Lung microvascular endothelial cell (primary cell): ENCODE measurements at regions not wholly inside any gene's neighbourhood (a gene's known extent, or its start where the extent isn't known, plus 50 kb on each side); places are given as distances from the start of the nearest gene placed in this dataset.
A peak's percentile ranks its signal among the peaks of the same experiment; 100 is the strongest.

ENCODE experiments used
- DNase-seq, 2 donors: peaks; one replicate each; pipeline versions ENCODE4 v3.0.0 to v3.0.0-alpha.2; 2010; ENCODE audit warnings: low read depth in 2 of 2

DNA sequence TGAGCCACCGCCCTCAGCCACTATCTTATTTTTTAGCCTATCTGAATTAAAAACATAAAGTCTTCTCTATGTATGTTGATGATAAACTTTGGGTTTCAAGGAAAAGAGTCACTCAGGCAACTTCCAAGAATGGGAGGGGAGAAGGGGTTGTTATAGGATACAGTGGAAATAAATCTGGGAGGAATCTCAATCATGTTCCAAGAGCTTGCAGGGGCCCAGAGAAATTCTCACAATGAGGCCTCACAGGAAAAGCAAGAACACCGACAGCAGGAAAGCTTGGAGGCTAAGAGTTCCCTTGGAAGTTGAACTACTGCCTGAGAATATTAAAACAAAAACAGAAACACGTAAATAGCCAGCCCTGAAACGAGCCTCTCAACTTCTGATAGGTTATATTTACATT lies 384.6 kb upstream of the IGFBP7 start:
- DNase-seq, result no peak

DNA sequence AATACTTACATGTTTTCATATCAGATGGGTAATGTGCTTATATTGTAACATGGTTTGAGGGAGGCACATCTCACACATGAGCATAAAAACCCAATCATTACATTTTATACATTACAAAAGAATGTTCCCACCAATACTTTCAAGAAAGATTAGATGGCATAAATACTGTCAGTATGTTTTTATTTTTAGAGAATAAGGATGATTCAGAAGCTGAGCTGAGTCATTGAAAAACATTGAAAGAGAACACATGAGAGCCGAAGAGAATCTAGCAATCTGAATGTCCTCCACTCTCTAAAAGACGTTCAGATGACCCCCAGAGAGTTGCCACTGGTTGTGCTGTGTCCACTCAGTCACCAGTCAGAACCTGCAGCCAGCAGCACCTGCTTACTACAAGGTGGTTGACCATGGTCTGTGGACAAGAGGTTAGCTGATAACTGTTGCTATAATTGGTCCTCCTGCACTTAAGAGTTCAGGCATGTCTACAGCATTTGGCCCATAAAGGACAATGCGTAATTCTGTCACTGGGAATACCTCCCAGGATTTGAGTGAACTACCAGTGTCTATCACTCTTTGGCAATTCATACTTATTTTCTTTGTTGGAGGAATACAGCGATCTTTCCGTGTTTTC lies 382.2 kb upstream of the IGFBP7 start:
- no peak for DNase-seq

DNA sequence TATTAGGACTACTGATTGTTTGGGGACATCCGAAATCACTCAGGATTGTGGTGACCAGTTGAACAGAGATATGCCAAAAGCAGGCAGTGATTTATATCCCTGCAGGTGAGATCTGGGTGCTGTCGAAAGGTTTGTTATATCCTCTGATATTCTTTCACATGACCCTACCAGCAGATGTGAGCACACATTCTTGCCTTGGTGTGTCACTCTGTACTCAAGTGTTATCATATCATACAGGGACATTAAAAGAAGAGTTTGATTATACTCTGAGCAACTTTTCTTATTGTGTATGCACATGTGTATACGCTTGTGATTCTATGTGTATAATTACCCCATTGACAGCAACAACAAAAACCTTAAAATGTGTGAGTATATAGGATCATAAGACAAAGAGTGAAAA lies 381.2 kb upstream of the IGFBP7 start:
- DNase-seq, result no peak

DNA sequence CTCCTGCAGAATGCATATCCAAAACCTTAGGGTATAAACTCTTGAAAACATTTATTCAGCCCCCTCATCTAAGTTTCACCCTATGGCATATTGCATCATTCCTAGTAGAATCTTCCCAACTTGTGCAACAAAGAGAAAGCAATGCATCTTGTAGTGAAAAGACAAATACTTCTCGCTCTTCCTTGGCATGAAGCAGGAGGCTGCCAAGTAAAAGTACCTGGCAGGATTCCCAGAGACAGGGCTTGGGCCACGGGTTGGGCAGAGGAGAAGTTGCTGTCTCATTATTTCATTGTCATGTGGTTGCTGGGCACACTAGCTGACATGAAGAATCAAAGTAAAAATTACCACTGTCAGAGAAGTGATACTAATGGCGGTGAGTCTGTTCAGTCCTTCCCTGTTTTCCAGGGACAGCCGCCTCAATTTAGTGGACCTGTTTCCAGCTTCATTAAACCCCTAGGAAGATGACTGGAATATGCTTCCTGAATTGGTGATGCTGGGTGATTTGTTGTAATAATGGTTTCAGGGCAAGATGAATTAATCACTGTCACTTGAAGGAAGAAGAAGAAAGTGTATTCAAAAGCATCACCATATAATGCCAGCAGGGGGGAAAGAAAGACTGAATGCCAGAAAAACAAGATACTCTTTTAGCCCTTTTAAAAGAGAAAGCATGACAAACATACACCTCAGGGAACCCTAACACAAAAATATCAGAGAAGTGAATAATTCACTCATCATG lies 380.5 kb upstream of the IGFBP7 start:
- DNase-seq, result no peak

DNA sequence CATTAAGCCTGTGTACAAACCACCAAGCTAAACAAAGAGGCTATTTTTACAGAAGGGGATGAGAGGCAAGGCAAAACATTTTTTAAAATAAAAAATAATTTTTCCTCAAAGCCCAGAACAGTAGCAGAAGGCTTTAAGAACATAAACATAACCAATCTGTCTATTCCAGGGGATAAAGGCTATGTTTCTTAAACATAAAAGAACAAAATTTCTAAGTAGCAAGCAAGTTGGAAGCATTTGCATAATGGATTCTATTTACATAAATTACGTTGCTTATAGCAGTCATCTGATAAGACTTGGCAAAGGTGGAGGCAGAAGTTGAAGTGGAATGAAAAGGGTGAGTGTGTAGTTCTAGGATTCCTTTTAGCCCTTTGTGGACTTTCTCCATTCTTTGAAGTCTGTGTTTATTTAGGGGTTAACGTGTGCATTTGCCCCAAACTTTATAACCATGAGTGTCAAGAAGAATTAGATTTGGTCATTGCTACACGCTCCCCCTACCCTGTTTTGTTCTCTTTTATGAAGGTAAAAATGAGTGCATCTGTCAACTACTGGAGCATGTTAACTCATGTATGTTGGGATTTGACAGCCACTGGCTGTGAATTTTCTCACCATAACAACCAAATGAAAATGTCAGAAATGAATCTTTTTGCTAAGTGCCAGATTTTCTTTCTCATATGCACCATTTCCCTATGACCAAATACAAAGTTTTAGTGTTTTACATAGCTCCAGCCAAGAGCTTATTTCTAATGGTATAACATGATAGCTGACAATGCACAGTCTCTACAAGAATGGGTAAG lies 378.4 kb upstream of the IGFBP7 start:
- no peak for DNase-seq

DNA sequence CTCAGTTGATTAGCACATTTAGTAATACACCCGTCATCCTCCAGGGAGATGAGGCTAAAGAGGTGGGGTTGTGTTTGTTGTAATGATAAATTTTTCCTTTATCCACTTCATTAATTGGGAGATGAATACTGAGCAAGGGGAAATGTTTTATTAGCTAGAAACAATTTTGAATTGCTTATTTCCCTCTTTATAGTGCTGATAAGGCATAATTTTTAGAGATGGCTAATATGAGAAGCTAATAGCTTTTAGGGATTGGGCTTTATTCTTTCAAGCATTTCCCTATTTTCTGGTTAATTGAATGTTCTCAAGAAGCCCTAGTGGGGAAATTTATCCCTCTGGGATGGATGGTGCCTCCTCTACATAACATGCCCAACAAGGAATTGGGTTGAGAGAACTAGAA lies 365.2 kb upstream of the IGFBP7 start:
- no peak for DNase-seq

DNA sequence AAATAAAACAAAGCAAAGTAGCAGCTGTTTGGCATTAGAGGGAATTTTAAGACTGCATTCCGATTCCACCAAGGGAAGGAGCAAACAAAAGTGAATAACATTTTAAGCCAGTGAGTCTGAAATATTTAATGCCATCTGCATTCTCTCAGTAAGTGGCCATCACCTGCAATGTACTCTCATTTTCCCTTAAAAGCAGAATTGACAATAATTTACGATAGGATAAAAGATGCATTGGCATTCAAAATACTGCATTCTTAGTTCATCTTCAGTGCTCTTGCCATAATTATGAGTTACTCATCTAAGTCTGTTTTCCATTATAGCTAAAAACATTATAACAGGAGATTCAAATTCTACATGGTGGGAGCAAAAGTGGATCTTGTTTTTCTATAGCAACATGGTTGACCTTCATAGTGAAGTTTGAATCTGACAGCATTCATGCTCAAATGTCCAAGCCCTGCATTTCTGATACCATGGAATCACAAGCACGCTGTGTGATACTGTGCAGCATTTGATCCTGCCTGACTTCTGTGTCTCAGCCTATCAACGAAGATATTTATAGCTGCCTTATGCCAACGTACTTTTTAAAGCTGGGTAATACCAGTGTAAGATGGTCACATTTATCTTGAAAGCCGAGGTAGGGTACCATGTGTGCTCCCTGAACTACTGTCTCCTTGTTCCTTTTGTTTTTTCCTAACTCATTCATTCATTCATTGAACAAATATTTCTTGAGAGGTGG lies 355.3 kb upstream of the IGFBP7 start:
- DNase-seq, result no peak

DNA sequence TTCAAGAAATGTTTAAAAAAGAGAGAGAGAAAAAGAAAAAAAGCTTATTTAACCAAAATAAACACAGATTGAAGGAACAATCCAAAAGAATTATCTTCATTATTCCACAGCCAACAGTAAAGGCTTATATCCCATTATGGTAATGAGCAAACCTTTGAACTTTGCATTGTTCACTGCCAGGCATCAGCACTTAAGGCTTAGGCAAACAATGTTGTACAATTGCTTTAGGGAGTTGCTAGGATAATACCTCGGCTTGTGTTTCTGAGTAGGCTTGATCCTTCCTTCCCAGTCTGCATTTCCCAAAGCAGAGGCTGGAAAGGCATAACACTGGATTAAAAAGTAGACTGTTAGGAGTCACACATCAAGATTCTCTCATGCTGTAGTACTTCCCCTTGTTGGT lies 352.7 kb upstream of the IGFBP7 start:
- DNase-seq, result no peak

DNA sequence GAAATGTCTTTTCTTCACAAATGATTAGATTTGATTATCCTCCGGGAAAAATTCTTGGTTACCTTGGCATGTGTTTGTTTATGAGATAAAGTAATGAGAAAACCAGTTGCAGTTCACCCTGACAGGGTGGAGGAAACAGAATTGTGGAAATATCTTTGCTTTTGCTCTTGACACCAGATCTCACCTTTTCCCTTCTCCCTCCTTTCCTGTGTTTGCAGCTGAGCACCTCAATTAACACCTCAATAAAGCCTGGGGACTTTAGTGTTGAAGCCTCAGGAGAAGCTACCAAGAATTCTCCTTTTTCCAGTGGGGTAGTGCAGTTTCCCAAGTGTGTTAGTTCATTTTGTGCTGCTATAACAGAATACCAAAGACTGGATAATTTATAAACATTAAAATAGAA lies 350.8 kb upstream of the IGFBP7 start:
- DNase-seq, result no peak

DNA sequence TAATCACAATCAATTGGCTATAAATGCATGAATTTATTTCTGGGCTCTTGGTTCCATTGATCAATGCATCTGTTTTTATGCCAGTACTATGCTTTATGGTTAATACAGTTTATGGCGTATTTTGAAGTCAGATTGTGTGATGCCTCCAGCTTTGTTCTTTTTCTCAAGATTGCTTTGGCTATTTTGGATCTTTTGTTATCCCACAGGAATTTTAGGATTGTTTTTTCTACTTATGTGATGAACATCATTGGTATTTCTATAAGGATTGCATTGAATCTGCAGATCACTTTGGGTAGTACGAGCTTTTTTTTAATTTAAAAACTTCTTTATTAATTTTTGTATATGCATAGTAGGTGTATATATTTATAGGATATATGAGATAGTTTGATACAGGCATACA lies 338.7 kb upstream of the IGFBP7 start:
- no peak for DNase-seq

DNA sequence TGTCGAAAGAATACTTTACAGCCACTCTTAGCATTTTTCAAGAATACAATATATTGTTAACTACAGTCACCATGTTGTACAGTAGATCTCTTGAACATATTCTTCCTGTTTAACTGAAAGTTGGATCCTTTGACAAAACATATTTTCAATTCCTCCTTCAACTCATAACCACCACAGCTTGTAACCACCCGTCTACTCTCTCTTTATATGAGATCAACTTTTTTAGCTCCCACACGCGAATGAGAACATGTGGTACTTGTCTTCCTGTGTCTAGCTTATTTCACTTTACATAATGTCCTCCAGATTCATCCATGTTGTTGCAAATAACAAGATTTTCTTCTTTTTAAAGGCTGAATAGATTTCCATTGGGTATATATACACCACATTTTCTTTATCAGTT lies 338.3 kb upstream of the IGFBP7 start:
- DNase-seq, result no peak

DNA sequence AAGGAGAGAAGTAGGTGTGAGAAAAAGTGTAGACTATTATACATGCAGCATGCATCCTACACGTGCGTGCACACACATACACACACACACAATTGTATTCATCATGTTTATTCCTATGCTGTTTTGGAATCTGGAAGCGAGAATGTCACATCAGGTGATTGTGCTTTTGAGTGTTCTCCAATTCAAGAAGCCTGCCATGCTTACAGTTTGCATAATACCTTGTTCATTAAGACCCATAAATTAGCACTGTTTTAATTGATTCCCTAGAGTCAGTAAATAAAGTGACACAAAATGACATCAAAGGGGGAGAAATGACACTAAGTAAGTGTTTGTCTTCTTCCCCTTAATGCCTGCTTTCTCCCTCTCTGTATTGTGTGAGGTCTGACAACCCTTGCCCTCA lies 336.1 kb upstream of the IGFBP7 start:
- no peak for DNase-seq

DNA sequence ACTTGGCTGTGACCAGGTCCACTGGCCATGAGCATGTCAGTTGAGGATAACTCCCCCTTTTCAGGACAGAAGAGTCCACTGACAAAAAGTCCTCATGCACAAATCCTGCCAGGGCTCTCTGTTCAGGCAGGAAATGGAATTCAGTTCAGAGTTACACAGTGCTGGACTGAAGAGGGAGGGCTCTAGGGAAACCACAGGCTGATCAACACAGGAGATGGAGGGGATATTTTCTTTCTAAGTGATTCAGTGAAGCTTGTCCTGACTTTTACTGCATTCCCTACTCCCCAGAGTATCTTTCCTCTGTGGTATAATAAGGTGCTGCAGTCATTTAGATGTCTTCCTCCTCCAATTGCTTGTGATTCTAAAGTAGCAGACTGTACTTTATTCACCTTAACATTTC lies 335.5 kb upstream of the IGFBP7 start:
- DNase-seq, result no peak

DNA sequence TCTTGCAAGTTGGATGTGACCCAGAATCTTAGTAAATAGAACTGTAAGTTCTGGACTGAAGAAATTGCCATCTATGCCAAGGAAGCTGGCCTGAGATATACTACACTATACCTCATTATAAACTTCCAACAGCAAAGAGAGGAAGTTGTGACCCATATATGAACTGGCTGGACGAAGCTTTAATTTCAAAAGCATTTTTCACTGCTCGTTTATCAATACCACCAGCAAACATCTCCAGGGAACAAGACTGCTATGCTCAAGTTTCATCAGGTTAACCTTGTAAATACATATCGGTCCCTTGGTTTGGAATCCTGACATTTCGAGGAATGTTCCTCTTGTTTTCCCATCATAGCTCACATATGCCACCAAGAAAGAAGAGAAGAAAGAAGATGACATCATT lies 334.5 kb upstream of the IGFBP7 start:
- no peak for DNase-seq

DNA sequence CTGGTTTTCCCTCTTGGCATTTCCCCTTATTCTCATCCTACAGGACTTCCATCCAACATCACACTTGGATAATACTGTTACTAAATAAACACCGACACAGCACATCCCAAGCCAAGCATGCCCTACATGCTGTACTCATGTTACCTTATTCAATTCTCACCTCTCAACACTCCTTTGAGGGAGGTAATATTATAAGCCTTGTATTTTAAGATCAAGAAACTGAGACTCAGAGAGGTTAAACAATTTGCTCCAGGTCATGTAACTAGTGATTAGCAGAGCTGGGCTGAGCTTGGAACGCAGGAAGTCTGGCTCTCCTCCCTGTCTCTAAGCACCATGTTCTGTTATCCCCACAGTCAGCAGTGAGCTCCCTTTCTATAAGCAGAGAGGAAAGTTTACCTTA lies 333.6 kb upstream of the IGFBP7 start:
- DNase-seq, result no peak

DNA sequence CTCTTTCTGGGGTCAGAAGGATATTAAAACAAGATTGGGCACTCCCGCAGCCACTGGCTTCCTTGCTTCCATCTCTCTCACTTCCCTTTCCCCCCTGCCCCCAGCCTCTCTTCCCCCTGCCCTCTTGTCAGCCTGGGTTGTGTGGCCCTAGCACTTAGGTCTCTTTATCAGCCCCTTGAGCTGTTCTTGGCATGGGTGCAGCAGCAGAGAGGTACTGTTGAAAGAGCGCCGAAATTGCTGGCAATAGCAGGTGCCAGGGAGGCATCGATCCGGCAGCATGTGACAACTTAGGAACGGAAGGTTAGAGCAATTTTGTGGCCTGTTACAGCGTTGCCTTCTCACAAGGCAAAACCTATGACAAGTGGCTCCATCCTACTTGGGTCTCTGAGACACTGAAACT lies 333.1 kb upstream of the IGFBP7 start:
- no peak for DNase-seq

DNA sequence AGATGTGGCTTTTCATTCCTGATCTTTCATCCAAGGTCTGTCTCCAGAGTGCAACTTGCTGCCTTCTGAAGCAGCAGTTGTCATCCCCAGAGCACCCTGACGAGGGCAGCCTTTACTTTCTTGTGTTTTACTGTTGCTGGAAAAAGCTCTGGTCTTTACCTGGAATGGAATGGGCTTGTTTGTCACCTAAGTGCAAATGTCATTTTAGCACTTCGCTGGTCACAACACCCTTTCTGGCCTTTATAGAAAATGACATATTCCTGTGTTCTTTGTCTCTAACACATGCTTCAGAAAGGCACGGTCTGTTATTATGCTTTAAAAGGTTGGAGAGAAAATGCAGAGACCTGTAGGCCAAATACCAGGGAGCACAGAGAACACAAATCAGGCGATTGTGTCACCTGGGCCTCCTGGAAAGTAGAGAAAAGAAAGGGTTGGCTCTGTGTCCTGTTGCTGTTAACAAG lies 332.7 kb upstream of the IGFBP7 start:
- DNase-seq, result peak; percentile 33 to 54

DNA sequence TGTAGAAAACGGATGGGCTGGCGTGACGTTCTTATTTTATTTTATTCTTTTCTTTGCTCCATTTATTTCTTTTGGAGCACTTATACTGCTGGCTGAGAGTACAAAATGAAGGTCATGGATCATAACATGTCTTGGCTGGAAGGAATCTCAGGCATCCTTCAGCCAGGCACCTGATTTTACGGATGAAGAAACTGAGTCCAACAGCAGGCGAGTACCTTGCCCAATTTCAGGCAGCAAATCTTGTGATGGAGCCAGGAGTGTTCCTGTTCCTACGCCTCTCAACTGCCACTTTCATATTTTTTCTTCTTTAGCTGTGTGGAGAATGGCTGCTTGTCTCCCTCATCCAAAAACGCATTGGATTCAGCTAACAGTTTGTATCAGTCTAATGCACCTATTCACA lies 332.1 kb upstream of the IGFBP7 start:
- no peak for DNase-seq

DNA sequence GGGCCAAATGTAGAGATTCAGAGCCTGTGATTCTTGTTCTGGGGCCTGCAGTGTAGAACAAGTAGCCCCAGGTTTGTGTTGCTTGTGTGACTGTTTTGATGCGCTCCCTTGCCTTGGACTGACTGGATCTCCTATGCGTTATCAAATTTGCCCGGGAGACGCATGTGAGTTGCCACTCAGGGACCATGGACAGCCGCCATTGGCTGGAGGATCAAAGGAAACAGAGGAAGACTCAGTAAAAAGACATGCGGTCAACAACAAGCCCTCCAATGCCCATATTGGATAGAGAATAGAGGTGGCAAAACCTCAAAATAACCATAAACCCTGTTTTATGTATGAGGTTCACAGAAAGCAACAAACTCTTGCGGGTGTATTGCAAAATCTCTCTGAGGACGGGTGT lies 327.5 kb upstream of the IGFBP7 start:
- no peak for DNase-seq

DNA sequence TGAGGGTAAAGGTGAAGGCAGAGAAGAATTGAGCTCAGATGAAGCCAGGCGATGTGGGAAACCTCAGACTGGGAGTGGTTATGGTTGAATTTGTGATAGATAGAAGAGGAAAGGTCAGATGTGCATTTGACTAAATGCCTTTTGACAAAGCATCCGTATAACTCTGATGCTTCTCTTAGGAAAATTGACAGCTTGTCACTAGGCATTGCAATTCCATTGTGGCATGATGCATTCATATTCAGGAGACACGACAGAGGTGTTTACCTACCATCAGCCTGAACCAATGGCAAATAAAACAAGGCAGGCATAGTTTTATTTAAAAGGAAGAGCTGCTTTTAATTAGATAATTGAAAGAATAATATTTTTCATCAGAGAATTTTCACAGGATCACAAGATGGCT lies 325.1 kb upstream of the IGFBP7 start:
- no peak for DNase-seq

DNA sequence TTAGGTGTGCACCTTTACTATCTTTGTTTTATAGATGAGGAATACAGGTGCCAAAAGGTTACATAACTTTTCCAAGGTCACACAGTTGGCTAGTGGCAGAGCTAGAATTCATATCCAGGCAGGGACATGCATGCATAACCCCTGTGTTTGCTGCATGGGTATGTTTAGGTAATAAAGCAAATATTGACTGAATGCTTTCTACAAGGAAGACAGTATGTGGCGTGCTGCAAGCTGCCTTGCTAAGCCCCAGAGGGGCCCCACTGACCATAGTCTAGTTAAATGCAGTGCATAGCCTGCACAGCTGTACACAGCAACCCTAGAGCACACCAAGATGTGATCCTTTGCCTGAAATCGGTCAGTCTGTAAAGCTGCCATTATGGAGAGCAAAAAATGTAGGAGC lies 320.5 kb upstream of the IGFBP7 start:
- DNase-seq, result no peak

DNA sequence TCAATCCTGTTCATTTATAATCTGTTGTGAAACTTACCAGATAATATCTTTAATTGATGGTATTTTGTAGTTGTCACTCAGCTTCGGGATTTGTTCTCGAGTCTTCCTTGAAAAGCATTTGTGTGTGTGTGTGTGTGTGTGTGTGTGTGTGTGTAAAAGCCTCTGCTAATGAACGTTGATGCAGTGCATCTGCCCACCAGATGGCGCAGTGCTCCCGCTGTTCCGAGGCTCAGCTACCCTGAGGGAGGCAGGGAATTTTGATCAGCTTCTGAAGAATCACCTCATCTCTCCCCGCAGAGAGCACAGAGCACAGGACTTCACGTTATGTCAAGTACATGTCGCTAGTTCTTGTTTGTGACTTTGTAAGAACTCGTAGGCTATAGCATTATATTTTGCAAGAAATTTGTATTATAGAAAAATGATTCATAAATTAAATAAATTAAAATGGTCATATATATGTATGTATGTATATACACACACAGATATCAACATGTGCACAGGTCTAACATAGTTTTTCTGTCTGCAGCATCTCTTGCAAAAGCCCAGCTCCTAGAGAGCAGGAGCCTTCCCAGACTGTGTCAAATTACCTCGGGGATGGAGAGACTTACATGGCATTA lies 316.7 kb upstream of the IGFBP7 start:
- peak; percentile 69 to 77 for DNase-seq
